ENCODE measurements at regions not wholly inside any gene's neighbourhood (a gene's known extent, or its start where the extent isn't known, plus 50 kb on each side); places are given as distances from the start of the nearest gene placed in this dataset.

GRCh38 chr5:155303120-155303519 is 289.6 kb downstream of the KIF4B start:
- H3K4me2 ChIP-seq = no peak overlapping the region
- no peaks in the 10 kb centered on the region for H3K9me3 ChIP-seq
- ATAC-seq (no peak), DNase-seq (ENCODE audit: low read depth in 1 of 2, low spot score in 1 of 2) (no peak), FAIRE-seq (no peak)
- TF ChIP-seq RCOR1 (IDR thresholded peaks at IDR 0.05; ENCODE audit: low read depth, low read length) = no peak
- TF ChIP-seq NFE2L2 (conservative IDR thresholded peaks at IDR 0.05; ENCODE audit: low read length) = no peak
- TF ChIP-seq HES2 (IDR thresholded peaks at IDR 0.05) = no peak
- TF ChIP-seq KDM1A (IDR thresholded peaks at IDR 0.05; ENCODE audit: low read depth) = no peak
- TF ChIP-seq POLR2A (IDR thresholded peaks at IDR 0.05; ENCODE audit: low read length) = no peak
- TF ChIP-seq E2F6 (IDR thresholded peaks at IDR 0.05; ENCODE audit: borderline replicate concordance, low read depth) = no peak
- no peak for TF ChIP-seq HEYL (CRISPR knock-in tag; IDR thresholded peaks at IDR 0.05)
- no peak for TF ChIP-seq HOXB13 (CRISPR knock-in tag; IDR thresholded peaks at IDR 0.05; ENCODE audit: low read depth)
- TF ChIP-seq JUNB (IDR thresholded peaks at IDR 0.05) = no peak
- TF ChIP-seq BCL3 (IDR thresholded peaks at IDR 0.05) = no peak
- TF ChIP-seq ATOH8 (CRISPR knock-in tag; IDR thresholded peaks at IDR 0.05; ENCODE audit: low read depth) = no peak
- ChIA-PET CTCF (no interaction called here), POLR2A (no interaction called here)
- no peak overlapping the region for H3K27ac ChIP-seq
- no peaks in the 10 kb centered on the region for H3K4me1 ChIP-seq
- 15% methylated on average over 3 of the region's 3 CpGs for WGBS (ENCODE audit: missing lambda C conversion rate)
- no peak overlapping the region for H3K4me3 ChIP-seq

- TF ChIP-seq HES2 (IDR thresholded peaks at IDR 0.05) (no peak), EHF (CRISPR knock-in tag; IDR thresholded peaks at IDR 0.05) (no peak), CBX2 (IDR thresholded peaks at IDR 0.05; ENCODE audit: borderline replicate concordance, low read depth) (no peak), PHF8 (IDR thresholded peaks at IDR 0.05; ENCODE audit: borderline replicate concordance, low read depth) (no peak), CBX8 (IDR thresholded peaks at IDR 0.05) (no peak), HOXB13 (CRISPR knock-in tag; IDR thresholded peaks at IDR 0.05; ENCODE audit: low read depth) (no peak), SREBF2 (IDR thresholded peaks at IDR 0.05) (no peak), TFCP2L1 (CRISPR knock-in tag; IDR thresholded peaks at IDR 0.05) (no peak), RCOR1 (IDR thresholded peaks at IDR 0.05; ENCODE audit: low read depth, low read length) (no peak), ESRRA (IDR thresholded peaks at IDR 0.05; ENCODE audit: borderline replicate concordance, low read length) (no peak), CEBPB (IDR thresholded peaks at IDR 0.05) (no peak), ZFP36 (IDR thresholded peaks at IDR 0.05; ENCODE audit: borderline replicate concordance, partially characterized antibody) (no peak), PBX3 (IDR thresholded peaks at IDR 0.05) (no peak), HOXA7 (CRISPR knock-in tag; IDR thresholded peaks at IDR 0.05) (no peak), CTCF (IDR thresholded peaks at IDR 0.05) (no peak), NR3C1 (IDR thresholded peaks at IDR 0.05) (no peak), RARB (CRISPR knock-in tag; IDR thresholded peaks at IDR 0.05) (no peak), CHD4 (IDR thresholded peaks at IDR 0.05; ENCODE audit: borderline replicate concordance) (no peak)
- Histone ChIP-seq H3K9me3 (no peaks in the 10 kb centered on the region), H3K4me3 (no peak overlapping the region), H3K27ac (no peak overlapping the region), H3K4me1 (no peaks in the 10 kb centered on the region), H3K4me2 (no peak overlapping the region)
- WGBS (ENCODE audit: missing lambda C conversion rate) = 76% methylated on average over 3 of the region's 3 CpGs
- FAIRE-seq = no peak
- POLR2A ChIA-PET = no interaction called here
- CTCF ChIA-PET = no interaction called here
- DNase-seq (ENCODE audit: low read depth in 1 of 2, low spot score in 1 of 2) = no peak
- ATAC-seq = no peak
These were observed 293.7 kb downstream of the KIF4B start for GRCh38 chr5:155307229-155307628.

All from A549 (cell line).